Endothelial cell of umbilical vein (primary cell): ENCODE measurements at regions not wholly inside any gene's neighbourhood (a gene's known extent, or its start where the extent isn't known, plus 50 kb on each side); places are given as distances from the start of the nearest gene placed in this dataset.

Experiments
- JUN ChIP-seq: IDR thresholded peaks from 2 replicates; pipeline ENCODE4 v1.6.1; 2011; ENCODE audit warnings: borderline replicate concordance, low read depth; ENCODE audit not compliant: insufficient read length, insufficient read depth
- POLR2AphosphoS5 ChIP-seq: IDR thresholded peaks from 2 replicates; pipeline ENCODE4 v1.6.1; 2012; ENCODE audit warnings: low read depth, mild to moderate bottlenecking, control low read depth, low read length, moderate library complexity; ENCODE audit not compliant: insufficient read depth
- TF ChIP-seq, protein P1 (sequence below), 2 donors: IDR thresholded peaks; 1 replicate in 1 of 2; 2 replicates in 1 of 2; pipeline ENCODE4 v1.5.1; 2011; ENCODE audit warnings: low read length in 2 of 2, mild to moderate bottlenecking in 2 of 2, moderate library complexity in 2 of 2, control low read depth in 1 of 2, inconsistent platforms in 1 of 2, low read depth in 1 of 2; ENCODE audit not compliant: insufficient read depth in 1 of 2; ENCODE audit errors: extremely low read depth in 1 of 2
- TF ChIP-seq, protein P2 (sequence below): IDR thresholded peaks from 2 replicates; pipeline ENCODE4 v1.6.1; 2011; ENCODE audit not compliant: insufficient read depth, insufficient read length

DNA sequence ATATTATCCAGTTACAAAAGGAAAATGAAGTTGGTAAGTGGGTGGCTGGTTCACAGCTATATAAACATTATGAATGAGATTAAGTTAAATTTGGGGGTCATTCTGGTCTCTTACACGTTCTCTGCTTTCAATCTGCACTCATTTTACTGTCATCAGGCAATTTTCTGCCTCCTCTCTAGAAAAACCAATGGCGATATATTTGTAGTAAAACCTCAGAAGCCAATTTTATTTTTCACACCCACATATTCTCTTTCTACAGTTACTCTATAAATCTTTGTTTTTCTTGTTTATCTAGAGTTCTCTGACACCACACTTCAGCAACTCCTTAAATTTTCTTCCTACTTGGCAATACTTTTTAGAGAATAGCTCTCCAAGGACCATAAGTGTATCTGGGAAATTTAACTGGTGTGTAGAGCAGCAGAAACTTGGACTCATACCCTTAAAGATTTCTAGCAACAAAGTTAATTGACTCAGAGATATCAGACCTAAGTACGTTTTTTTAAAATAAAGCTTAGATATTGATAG lies 926.9 kb downstream of the TMTC2 start:
- TF ChIP-seq, protein P1, sequence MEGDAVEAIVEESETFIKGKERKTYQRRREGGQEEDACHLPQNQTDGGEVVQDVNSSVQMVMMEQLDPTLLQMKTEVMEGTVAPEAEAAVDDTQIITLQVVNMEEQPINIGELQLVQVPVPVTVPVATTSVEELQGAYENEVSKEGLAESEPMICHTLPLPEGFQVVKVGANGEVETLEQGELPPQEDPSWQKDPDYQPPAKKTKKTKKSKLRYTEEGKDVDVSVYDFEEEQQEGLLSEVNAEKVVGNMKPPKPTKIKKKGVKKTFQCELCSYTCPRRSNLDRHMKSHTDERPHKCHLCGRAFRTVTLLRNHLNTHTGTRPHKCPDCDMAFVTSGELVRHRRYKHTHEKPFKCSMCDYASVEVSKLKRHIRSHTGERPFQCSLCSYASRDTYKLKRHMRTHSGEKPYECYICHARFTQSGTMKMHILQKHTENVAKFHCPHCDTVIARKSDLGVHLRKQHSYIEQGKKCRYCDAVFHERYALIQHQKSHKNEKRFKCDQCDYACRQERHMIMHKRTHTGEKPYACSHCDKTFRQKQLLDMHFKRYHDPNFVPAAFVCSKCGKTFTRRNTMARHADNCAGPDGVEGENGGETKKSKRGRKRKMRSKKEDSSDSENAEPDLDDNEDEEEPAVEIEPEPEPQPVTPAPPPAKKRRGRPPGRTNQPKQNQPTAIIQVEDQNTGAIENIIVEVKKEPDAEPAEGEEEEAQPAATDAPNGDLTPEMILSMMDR (IDR thresholded peaks at IDR 0.05; ENCODE audit: extremely low read depth in 1 of 2, insufficient read depth in 1 of 2, low read depth in 1 of 2, low read length in 2 of 2): no peak
- no peak for TF ChIP-seq POLR2AphosphoS5
- TF ChIP-seq, protein P2, sequence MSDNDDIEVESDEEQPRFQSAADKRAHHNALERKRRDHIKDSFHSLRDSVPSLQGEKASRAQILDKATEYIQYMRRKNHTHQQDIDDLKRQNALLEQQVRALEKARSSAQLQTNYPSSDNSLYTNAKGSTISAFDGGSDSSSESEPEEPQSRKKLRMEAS: no peak
- TF ChIP-seq JUN: no peak
